22Rv1 (cell line): ENCODE measurements at regions not wholly inside any gene's neighbourhood (a gene's known extent, or its start where the extent isn't known, plus 50 kb on each side); places are given as distances from the start of the nearest gene placed in this dataset.

Experiments used
- H3K27ac ChIP-seq: fragments of 450-650 bp; 2 replicates; pipeline ENCODE4 v1.5.1; 2017
- CTCF ChIP-seq: fragments of 450-650 bp; IDR thresholded peaks from 2 replicates; pipeline ENCODE4 v1.5.1; 2017; ENCODE audit warnings: mild to moderate bottlenecking
- ZFX ChIP-seq: fragments of 450-650 bp; IDR thresholded peaks from 2 replicates; pipeline ENCODE4 v1.6.1; 2017; ENCODE audit warnings: antibody characterized with exemption, borderline replicate concordance

GRCh38 chr18:39519741-39520140, 1954.1 kb upstream of the CELF4 start:
- TF ChIP-seq ZFX (no peak), CTCF (no peak)
- no peak overlapping the region for H3K27ac ChIP-seq

GRCh38 chr18:39515299-39515698, 1949.7 kb upstream of the CELF4 start:
- H3K27ac ChIP-seq, result no peak overlapping the region
- TF ChIP-seq CTCF (no peak), ZFX (no peak)

GRCh38 chr18:39513186-39513585, 1947.6 kb upstream of the CELF4 start:
- TF ChIP-seq ZFX (no peak), CTCF (no peak)
- H3K27ac ChIP-seq, result no peak overlapping the region

- no peak overlapping the region for H3K27ac ChIP-seq
- TF ChIP-seq CTCF, result no peak
- TF ChIP-seq ZFX, result no peak
Measured at GRCh38 chr18:39506581-39507330, 1941.2 kb upstream of the CELF4 start.

GRCh38 chr18:39500306-39500705, 1934.7 kb upstream of the CELF4 start:
- no peak for TF ChIP-seq CTCF
- TF ChIP-seq ZFX, result no peak
- no peak overlapping the region for H3K27ac ChIP-seq

- TF ChIP-seq ZFX (no peak), CTCF (no peak)
- H3K27ac ChIP-seq, result no peak overlapping the region
Measured at GRCh38 chr18:39497821-39498220, 1932.2 kb upstream of the CELF4 start.

- no peak overlapping the region for H3K27ac ChIP-seq
- TF ChIP-seq ZFX (no peak), CTCF (no peak)
Measured at GRCh38 chr18:39496986-39497385, 1931.4 kb upstream of the CELF4 start.
